ENCODE measurements at regions not wholly inside any gene's neighbourhood (a gene's known extent, or its start where the extent isn't known, plus 50 kb on each side); places are given as distances from the start of the nearest gene placed in this dataset.
A peak's percentile ranks its signal among the peaks of the same experiment; 100 is the strongest.

GRCh38 chr3:177881351-177881750, 654.9 kb upstream of the KCNMB2 start:
- intact Hi-C loops (cut with DNase I; ENCODE audit: low total_unique reads), result no loop called here
- Histone ChIP-seq H3K4me1 (peaks cover 0 to 12% (median 0%) of the 10 kb centered on the region in 4 donors), H3K27ac (no peak overlapping the region), H3K9me3 (no peaks in the 10 kb centered on the region), H3K27me3 (no peaks in the 10 kb centered on the region), H3K4me3 (no peak overlapping the region), H3K36me3 (no peaks in the 10 kb centered on the region)
- no peak for DNase-seq
- TF ChIP-seq CTCF (IDR thresholded peaks at IDR 0.05), result no peak

- Histone ChIP-seq H3K36me3 (no peaks in the 10 kb centered on the region), H3K27ac (no peak overlapping the region), H3K4me3 (no peak overlapping the region), H3K27me3 (no peaks in the 10 kb centered on the region), H3K9me3 (no peaks in the 10 kb centered on the region), H3K4me1 (peaks cover 0 to 19% (median 3%) of the 10 kb centered on the region in 4 donors)
- TF ChIP-seq CTCF (IDR thresholded peaks at IDR 0.05), result no peak
- no peak for DNase-seq
- intact Hi-C loops (cut with DNase I; ENCODE audit: low total_unique reads), result no loop called here
These were observed 654.0 kb upstream of the KCNMB2 start for GRCh38 chr3:177882124-177882648.

- Histone ChIP-seq H3K36me3 (no peaks in the 10 kb centered on the region), H3K9me3 (no peaks in the 10 kb centered on the region), H3K27ac (no peak overlapping the region), H3K27me3 (no peaks in the 10 kb centered on the region), H3K4me3 (no peak overlapping the region), H3K4me1 (peaks cover 0 to 19% (median 4%) of the 10 kb centered on the region in 4 donors)
- no peak for DNase-seq
- no peak for TF ChIP-seq CTCF (IDR thresholded peaks at IDR 0.05)
- intact Hi-C loops (cut with DNase I; ENCODE audit: low total_unique reads), result no loop called here
These were observed 653.1 kb upstream of the KCNMB2 start for GRCh38 chr3:177883091-177883490.

GRCh38 chr3:177883957-177884356, 652.3 kb upstream of the KCNMB2 start:
- Histone ChIP-seq H3K27ac (no peak overlapping the region), H3K36me3 (no peaks in the 10 kb centered on the region), H3K4me1 (peaks cover 0 to 24% (median 4%) of the 10 kb centered on the region in 4 donors), H3K9me3 (no peaks in the 10 kb centered on the region), H3K27me3 (no peaks in the 10 kb centered on the region), H3K4me3 (no peak overlapping the region)
- no peak for TF ChIP-seq CTCF (IDR thresholded peaks at IDR 0.05)
- intact Hi-C loops (cut with DNase I; ENCODE audit: low total_unique reads), result no loop called here
- DNase-seq, result no peak

GRCh38 chr3:177885063-177885462, 651.2 kb upstream of the KCNMB2 start:
- Histone ChIP-seq H3K9me3 (no peaks in the 10 kb centered on the region), H3K27me3 (no peaks in the 10 kb centered on the region), H3K36me3 (no peaks in the 10 kb centered on the region), H3K4me3 (no peak overlapping the region), H3K27ac (no peak overlapping the region), H3K4me1 (peaks cover 0 to 35% (median 4%) of the 10 kb centered on the region in 4 donors)
- no peak for TF ChIP-seq CTCF (IDR thresholded peaks at IDR 0.05)
- DNase-seq, result no peak
- intact Hi-C loops (cut with DNase I; ENCODE audit: low total_unique reads), result no loop called here

- peak overlapping the region; percentile 29 to 41 for H3K27ac ChIP-seq
- H3K4me1 ChIP-seq, result peaks cover 0 to 36% (median 4%) of the 10 kb centered on the region in 4 donors
- intact Hi-C loops (cut with DNase I; ENCODE audit: low total_unique reads), result no loop called here
- no peaks in the 10 kb centered on the region for H3K36me3 ChIP-seq
- DNase-seq, result no peak
- TF ChIP-seq CTCF (IDR thresholded peaks at IDR 0.05), result no peak
- no peaks in the 10 kb centered on the region for H3K27me3 ChIP-seq
- no peaks in the 10 kb centered on the region for H3K9me3 ChIP-seq
- H3K4me3 ChIP-seq, result no peak overlapping the region
These were observed 649.7 kb upstream of the KCNMB2 start for GRCh38 chr3:177886501-177886900.
